WI38 (cell line): ENCODE measurements at regions not wholly inside any gene's neighbourhood (a gene's known extent, or its start where the extent isn't known, plus 50 kb on each side); places are given as distances from the start of the nearest gene placed in this dataset.
"Not testable (repeated sequence)": the region's sequence is repeated elsewhere in the genome, so short reads cannot be mapped to it uniquely, and the experiment has no call there.

Experiments
- H3K4me3 ChIP-seq: 2 replicates; pipeline ENCODE4 v1.5.1; 2011; ENCODE audit warnings: low read depth, mild to moderate bottlenecking, control low read depth, low read length
- CTCF ChIP-seq: IDR thresholded peaks from 2 replicates; pipeline ENCODE4 v1.5.1; 2012; ENCODE audit warnings: low read depth, mild to moderate bottlenecking, control low read depth, low read length

GRCh38 chr22:49670456-49671330 is 157.0 kb downstream of the BRD1 start:
- H3K4me3 ChIP-seq, result no peak overlapping the region
- TF ChIP-seq CTCF, result no peak

GRCh38 chr22:49669969-49670455 is 157.7 kb downstream of the BRD1 start:
- H3K4me3 ChIP-seq, result not testable (repeated sequence)

GRCh38 chr22:49669427-49669968 is 158.2 kb downstream of the BRD1 start:
- not testable (repeated sequence) for H3K4me3 ChIP-seq

- no peak for TF ChIP-seq CTCF
- no peak overlapping the region for H3K4me3 ChIP-seq
Measured at GRCh38 chr22:49668402-49668801, 159.3 kb downstream of the BRD1 start.

- H3K4me3 ChIP-seq, result no peak overlapping the region
- TF ChIP-seq CTCF, result no peak
Measured at GRCh38 chr22:49667236-49667635, 160.4 kb downstream of the BRD1 start.

- no peak overlapping the region for H3K4me3 ChIP-seq
- TF ChIP-seq CTCF, result no peak
Measured at GRCh38 chr22:49666146-49666809, 161.4 kb downstream of the BRD1 start.

- H3K4me3 ChIP-seq, result no peak overlapping the region
- no peak for TF ChIP-seq CTCF
Measured at GRCh38 chr22:49664891-49665290, 162.8 kb downstream of the BRD1 start.

- no peak for TF ChIP-seq CTCF
- no peak overlapping the region for H3K4me3 ChIP-seq
Measured at GRCh38 chr22:49664371-49664881, 163.2 kb downstream of the BRD1 start.
